TTC549 (cell line): ENCODE measurements at regions not wholly inside any gene's neighbourhood (a gene's known extent, or its start where the extent isn't known, plus 50 kb on each side); places are given as distances from the start of the nearest gene placed in this dataset.

Experiments used
- FAIRE-seq: peaks from 2 replicates; lab custom pipeline; 2012; peaks lifted over from hg19 to GRCh38; lab: Jason Lieb, UNC

GRCh38 chr5:5071554-5071953 lies 68.6 kb upstream of the ADAMTS16 start:
- no peak for FAIRE-seq

GRCh38 chr5:5077236-5077635 lies 62.9 kb upstream of the ADAMTS16 start:
- FAIRE-seq = no peak

GRCh38 chr5:5078009-5078897 lies 61.9 kb upstream of the ADAMTS16 start:
- no peak for FAIRE-seq

- FAIRE-seq = no peak
Measured at GRCh38 chr5:5079876-5080275, 60.3 kb upstream of the ADAMTS16 start.

GRCh38 chr5:5080790-5081189 lies 59.3 kb upstream of the ADAMTS16 start:
- FAIRE-seq = no peak

GRCh38 chr5:5085381-5085780 lies 54.7 kb upstream of the ADAMTS16 start:
- FAIRE-seq = no peak

GRCh38 chr5:5089895-5090649 lies 50.1 kb upstream of the ADAMTS16 start:
- FAIRE-seq = no peak
